NCI-H82 treated with DMSO at 0.1 percent for 48 hours (cell line): ENCODE measurements at regions not wholly inside any gene's neighbourhood (a gene's known extent, or its start where the extent isn't known, plus 50 kb on each side); places are given as distances from the start of the nearest gene placed in this dataset.
"Not testable (repeated sequence)": the region's sequence is repeated elsewhere in the genome, so short reads cannot be mapped to it uniquely, and the experiment has no call there.

Experiments
- DNase-seq: peaks from one replicate; lab custom pipeline; 2025; ENCODE audit not compliant: unreplicated experiment; lab: John Stamatoyannopoulos, UW

DNA sequence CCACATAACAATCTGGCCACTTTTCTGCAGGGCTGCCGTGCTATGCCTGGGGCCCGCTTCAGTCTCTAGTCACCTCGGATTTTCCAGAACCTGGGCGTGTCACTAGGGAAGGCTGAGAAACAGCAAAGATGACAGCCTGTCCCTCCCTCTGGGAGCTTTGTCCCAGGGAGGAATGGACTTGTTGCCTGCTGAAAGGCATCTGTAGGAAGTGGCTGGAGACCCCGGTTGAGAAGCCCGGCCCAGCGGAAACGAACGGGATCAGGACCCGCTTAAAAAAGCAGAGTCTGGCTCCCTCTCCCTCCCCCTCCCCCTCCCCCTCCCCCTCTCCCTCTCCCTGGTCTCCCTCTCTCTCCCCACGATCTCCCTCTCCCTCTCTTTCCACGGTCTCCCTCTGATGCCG is 149.5 kb upstream of the ZNF516 start:
- no peak for DNase-seq

DNA sequence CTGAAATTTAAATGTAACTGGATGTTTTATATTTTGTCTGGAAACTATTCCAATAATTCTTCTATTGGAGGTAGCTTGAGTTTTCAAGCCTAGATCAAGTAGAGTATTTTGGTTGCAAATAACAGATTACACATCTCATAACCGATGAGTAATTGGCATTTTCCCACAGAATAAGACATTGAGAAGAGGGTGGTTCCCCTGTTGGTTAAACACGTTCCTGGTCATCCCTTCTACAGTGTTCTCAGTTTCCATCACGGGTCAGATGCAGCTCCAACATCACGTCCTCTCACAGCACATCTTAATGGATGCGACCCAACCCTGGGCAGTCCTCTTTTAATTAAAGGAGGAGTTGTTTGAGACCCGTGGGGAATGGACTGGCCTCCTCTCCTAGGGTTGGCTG is 149.0 kb upstream of the ZNF516 start:
- no peak for DNase-seq

DNA sequence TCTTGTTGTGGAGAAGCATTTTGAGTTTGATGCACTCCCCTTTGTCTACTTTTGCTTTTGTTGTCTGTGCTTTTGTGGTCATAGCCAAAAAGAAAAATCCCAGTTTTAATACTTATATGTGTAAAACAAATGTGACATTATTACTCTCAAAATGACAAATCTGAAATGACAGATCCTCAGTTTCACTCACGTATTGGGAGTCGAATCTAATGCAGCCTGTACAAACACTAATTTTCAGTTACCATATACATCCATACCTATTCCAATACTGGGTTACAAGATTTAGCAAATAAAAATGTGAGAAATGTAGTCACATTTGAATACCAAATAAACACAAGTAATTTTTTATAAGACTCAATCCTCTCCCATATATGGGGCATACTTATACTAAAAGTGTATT is 148.2 kb upstream of the ZNF516 start:
- no peak for DNase-seq

DNA sequence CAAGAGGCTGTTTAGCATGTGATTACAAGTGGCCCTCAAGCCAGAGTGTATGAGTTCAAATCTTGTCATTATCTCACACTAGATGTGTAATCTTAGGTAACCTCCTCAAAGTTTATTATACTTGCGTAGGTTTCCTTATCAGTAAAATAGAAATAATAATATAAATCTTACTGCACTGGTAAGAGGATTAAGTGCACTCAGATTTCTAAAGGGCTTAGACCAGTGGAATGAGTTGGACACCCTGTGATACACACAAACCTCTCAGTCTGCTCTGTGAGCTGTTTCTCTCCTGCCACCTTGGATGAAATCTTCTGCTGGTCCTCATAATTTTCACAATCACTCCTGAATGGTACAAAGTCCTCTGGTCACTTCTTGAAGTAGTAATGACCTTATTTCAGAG is 145.4 kb upstream of the ZNF516 start:
- DNase-seq, result no peak

DNA sequence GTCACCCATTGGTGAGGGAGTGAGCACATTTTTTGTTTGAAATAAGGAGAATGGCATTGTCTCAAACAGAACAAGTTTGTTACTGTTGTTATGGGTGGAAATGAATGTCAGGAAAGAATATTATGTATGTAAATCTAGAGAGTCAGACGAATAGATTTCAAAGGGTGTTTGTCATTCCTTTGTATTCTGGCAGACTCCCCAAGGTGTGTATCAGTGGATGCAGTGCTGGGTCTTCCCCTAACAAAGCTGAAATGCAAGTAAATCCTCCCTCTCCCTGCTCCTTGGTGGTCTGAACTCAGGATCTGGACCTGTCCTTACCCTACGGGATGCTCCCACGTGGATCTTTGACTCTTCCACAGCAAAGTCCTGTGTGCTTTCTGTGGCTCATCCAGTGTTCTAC is 139.5 kb upstream of the ZNF516 start:
- DNase-seq, result no peak

DNA sequence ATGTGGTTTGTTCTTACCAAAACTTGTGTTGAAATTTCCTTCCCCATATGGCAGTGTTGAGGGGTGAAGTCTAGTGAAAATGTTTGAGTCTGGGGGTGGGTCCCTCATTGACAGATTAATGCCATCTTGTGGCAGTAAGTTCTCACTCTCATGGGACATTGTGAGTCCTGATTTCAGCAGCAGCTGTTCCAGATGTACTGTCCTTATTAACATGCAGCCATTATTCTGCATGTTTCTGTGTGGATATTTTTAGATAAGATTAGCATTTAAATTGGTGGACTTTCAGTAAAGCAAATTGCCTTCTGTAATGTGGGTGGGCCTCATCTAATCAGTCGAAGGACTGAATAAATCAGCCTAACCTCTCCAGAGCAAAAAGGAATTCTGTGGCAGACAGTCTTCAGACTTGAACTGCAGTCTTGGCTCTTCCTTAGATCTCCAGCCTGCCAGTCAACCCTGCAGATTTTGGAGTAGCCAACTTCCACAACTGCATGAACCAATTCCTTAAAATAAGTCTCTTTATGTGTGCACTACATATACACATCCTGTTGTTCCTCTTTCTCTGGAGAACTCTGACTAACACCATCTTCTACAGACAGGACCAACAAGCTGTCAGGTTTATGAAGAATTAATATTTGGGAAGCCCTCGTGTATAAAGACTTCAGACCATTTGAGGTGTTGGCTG is 138.7 kb upstream of the ZNF516 start:
- no peak for DNase-seq

DNA sequence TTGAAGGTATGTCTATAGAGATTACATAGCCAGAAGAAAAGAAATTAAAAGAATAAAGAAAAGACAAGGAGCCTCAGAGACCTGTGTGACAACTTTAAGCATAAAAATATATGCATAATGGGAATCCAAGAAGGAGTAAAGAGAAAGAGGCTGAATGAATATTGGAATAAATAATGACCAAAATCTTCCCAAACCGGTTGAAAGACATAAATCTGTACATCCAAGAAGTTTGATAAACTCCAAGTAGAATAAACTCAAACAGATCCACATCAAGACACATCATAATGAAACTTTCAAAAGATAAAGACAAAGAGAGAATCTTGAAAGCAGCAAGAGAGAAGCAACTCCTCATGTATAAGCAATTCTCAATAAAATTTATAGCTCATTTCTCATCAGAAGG is 132.4 kb upstream of the ZNF516 start:
- no peak for DNase-seq

DNA sequence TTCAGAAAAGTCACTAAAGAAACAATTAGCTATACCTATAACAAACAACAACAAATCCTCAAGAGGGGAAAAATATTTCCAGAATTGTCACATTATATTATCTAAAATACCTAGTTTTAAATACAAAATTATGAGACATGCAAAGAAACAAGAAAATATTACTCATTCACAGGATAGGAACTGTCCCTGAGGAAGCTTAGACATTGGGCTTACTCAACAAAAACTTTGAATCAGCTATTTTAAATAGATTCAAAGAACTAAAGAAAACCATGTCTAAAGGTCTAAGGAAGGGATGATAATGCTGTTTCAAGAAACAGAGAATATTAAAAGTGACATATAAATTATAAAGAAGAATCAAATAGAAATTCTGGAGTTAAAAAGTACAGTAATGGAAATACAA is 131.9 kb upstream of the ZNF516 start:
- DNase-seq, result no peak

DNA sequence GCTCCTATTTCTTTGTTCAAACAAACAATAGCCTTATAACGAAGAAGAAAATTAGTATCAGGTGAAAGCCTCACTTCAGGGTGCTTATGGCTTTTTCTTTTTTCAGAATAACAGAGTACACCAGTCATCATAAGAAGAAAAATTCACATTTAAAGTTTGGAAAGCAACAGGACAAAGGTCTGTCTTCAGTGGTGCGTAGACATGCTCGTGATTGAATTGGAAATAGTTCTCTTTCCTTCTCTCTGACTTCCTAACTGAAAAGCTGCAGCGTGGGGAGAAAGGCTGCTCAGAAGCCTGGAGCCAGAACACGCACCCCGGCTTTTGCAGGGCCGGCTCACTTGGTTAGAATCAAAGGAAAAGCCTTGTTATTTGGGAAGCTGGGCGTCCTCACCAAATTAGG is 127.6 kb upstream of the ZNF516 start:
- no peak for DNase-seq

DNA sequence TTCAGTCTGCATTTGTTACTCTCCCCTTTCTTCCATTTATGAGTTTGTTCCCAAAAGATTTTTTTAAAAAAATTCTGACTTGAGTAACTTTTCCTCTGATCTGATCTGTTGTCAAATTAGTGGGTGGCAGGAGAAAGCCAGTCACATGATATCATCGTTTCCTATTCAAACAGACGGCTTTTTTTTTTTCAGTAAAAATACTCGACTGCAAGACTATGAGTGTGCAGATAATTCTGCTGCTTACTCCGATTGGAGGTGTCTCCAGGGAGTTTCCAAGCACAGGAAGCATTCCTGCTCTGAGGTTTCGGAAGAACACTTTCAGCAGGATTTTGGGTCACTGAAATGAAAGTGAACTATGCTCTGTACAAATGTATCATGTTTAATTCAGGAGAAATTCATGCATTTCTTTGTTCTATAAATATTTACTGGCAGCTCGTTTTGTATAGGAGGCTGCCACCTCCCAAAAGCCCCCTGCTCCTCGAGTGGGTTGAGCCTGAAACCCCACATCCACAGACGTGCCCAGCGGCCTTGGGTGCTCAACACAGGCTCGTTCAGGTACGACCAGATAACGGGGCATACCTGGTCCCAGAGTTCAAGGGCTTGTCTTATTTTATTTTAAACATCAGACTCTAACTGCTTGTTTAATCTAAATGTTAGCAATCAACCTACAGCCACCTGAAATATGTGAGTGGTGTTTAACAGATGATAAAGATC is 126.9 kb upstream of the ZNF516 start:
- no peak for DNase-seq

DNA sequence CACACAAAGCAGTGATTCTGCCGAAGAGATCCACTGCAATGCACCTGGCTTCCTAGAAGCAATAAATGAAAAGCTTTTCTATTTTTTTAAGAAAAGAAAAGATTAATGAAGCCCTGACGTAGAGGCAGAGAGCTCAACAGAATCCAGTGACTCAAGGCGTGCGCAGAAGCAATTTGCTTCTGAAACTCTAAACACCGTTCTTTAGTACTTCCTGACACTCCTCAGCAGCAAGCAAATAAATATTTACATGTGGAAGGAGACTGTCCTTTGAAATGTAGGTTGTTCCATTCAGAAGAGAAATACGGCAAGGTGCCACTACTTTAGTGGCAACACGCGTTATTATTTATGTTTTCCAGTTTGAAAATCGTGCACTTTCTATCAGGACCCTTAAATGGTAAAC is 126.2 kb upstream of the ZNF516 start:
- no peak for DNase-seq

DNA sequence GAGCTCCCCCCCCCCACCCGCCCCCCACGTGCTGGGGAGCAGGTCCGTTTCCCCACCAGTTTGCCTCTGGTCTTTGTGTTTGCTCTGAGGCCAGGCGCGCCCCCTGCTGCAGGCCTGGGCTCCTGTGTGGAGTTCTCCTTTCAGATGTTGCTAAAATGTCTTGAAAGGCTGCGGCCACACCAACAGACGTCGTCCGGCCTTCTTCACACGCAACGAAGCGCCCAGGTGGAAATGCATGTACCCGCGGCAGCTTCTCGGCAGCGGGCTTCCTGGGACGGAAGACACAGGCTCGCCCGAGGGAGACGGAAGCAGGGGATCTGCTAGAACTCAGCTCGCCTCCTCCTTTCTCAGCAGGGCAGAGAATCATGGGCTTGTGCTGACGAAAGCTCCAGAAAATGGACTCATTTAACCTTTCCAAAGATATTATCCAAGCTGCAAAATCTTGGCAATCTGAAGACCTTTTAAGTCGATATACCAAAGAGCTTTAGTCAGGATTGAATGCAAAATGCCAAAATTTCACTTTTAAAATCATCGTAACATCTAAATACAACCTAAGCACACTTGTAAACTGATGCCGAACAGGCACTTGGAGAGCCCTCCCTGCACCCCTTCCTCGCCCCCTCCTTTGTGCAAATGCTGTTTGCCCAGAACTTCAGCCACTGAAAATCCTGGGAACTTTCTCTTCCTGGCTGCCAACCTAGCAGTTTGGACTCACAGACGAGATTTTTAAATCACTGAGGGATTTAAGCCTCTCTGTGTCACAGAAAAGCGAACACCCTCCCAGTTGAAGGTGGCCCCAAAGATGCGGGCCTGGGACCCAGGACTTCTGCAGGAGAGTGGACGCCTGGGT is 125.5 kb upstream of the ZNF516 start:
- DNase-seq, result no peak

DNA sequence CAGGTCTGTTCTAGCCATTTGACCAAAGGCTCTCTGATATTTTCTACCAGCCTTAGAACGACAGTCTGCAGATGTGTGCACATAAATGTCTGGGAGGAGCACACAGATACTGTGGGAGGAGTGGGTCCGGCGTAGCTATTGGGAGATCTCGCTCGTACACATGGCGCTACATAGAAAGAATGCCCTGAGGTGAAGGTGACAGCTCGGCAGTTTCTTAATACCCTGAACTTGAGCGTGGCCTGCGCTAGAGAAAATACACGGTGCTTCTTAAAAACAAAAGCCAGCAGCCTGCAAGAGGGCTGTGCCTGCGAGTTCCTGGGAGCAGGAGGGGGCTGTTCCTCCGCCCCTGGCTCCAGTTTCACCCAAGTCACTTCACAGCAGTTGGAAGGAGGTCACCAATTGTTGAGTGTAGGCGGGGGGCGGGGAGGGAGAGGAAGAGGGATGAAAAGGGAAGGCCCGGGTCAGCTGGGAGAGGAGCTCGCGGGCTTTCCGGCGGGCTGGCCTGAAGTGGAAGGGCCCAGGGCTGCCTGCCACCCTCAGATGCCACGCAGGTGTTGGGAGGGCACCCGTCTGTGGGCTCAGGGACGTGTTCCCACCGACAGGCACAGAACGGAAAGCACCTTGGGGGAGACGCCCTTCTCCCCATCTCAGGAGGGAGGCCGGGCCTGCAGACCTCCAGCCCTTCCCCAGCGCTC is 124.7 kb upstream of the ZNF516 start:
- no peak for DNase-seq

DNA sequence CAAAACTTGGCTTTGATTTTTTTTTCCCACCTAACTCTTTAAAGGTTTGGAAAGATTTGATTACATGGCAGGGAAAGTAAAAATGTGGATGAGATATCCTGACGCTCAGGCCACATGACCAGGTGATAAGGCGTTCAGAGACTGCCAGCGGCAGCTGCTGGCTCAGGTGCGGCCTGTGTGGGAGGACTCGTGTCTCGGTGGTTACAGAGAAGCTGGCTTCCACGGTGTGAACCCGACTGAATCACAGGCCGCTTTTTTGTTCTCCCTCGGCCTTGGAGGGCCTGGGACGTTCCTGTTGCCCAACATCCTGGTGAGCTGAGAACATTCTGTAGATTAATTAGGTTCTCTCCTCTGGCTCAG is 124.2 kb upstream of the ZNF516 start:
- no peak for DNase-seq

DNA sequence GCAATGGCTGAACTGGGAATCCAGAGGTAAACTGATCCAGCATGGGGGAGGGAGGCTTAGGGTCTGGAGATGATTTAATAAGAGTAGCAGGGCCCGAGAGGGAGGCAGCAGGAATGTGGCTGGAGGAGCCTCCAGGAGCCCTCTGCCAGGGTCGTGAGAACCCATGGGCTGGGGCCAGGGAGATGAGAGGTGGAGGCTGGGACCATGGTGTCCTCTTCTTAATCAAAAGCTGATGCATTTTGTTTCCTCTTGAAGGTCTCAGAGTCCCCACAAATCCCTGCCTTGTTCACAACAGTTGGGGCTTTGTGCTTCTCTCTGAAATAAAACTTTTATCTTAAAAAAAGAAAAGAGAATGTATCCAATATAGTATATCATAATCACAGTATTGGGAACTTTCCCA is 123.7 kb upstream of the ZNF516 start:
- no peak for DNase-seq

DNA sequence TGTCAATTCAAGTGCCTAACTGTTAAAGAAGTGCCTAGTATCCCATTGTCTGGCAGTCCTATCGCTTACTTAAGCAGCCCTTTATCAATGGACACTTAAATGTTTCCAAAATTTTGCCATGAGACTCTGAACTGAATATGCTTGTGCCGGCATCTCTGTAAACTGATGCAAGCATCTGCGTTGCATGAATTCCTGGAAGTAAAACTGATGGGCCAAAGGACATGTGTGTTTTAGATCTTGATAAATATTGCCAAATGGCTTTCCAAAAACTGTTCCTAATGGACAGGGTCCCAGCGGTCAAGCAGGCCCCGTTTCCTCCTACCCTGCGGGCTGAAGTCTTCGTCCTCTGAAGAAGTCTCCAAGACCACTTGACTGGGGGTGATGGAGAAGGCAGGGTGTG is 121.3 kb upstream of the ZNF516 start:
- DNase-seq, result no peak

DNA sequence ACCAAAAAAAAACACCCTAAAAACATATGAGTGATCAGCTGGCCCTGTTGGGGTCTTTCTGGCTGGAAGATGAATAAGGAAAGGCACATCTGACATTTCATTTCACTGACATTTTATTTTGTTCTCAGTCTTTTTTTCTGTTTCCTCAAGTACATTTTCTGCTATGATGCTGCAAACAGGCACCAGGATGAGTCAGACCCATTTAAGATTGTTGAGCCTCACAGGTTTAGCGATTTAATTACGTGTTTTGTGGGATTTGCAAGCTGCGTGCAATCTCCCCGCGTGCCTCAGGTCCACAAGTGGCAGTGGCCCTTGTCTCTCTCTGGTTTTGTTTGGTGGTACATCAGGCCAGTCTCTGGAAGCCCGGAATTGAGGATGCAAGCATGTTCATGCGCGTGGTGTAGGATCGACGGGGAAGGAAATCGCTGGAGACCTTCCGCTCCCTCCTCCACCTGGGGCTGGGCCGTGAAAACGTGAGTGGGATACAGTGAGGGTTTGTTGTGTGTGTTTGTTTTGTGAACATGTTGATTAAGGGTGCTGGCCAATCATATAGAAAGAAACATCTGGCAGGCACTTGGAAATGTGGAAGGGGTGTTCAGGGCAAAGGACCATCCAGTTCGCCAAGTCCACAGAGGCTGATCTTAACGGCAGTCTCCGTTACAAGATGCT is 120.2 kb upstream of the ZNF516 start:
- no peak for DNase-seq

DNA sequence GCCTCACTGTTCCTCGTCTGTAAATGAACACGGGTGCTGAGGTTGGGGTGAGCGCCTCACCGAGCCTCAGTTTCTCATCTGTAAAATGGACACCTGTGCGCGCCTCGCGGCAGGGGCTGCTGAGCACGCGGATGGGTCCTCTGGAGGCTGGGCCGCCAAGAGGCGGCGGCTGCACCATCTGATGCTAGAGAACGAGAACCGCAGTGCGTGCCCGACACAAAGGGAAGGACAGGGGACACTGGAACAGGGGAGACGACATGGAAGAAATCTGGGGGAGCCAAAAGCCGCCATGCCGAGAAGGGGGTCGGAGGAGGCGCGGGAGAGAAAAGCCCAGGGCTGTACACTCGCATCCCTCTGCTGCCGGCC is 118.7 kb upstream of the ZNF516 start:
- no peak for DNase-seq

DNA sequence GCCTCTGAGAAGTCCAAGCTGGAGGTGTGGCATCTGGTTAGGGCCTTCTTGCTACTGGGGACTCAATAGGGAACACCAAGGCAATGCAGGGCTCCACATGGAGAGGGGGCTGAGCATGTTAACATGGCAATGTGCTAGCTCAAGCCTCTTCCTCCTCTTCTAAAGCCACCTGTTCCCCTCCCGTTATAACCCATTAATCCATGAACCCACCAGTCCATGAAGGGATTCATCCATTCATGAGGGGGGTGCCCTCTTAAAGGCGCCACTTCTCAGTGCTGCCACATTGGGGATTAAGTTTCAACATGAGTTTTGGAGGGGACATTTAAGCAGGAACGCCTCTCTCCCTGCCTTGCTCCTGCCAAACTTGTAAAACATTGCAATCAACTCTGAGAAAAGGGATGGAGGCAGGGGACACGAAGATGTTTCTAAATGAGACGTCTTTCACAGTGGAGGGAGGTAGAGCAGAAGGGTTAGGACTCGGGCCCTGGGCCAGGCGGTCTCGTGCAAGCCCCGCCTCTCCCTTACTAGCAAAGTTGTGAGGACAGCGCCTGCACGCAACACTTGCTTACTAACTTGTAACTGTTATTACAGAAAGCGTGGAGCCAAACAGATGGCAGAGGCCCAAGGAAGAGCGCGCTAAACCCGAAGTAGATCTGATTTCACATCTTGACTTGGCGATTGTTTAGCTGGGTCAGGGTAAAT is 118.2 kb upstream of the ZNF516 start:
- no peak for DNase-seq

DNA sequence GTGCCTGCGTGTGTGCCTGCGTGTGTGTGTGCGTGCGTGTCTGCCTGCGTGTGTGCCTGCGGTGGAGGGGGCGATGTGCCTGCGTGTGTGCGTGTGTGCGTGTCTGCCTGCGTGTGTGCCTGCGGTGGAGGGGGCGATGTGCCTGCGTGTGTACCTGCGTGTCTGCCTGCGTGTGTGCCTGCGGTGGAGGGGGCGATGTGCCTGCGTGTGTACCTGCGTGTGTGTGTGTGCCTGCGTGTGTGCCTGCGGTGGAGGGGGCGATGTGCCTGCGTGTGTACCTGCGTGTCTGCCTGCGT is 116.7 kb upstream of the ZNF516 start:
- DNase-seq, result not testable (repeated sequence)
